ENCODE measurements at regions not wholly inside any gene's neighbourhood (a gene's known extent, or its start where the extent isn't known, plus 50 kb on each side); places are given as distances from the start of the nearest gene placed in this dataset.

DNA sequence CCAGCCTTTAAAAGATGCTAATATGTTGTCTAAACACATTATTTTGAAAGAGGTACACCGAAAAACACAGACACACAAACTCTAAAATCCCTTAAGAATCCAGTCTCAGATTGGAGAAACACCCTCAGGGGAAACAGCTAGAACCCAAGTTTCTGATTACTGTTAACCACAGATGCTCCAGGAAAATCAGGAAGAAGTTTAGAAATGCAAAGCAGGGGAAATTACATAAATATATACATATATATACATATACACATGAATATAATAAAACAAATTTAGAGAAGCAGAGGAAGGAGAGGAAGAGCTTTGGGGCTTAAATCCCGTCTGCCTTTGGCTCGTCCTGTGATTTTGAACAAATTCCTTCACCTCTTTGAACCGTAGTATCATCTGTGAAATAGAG, 73.2 kb upstream of the KLF4 start:
- WGBS, 2 donors, result 86 to 88% methylated on average over 4 of the region's 4 CpGs
- intact Hi-C loops (cut with DNase I), result no loop called here
- TF ChIP-seq, protein P1, sequence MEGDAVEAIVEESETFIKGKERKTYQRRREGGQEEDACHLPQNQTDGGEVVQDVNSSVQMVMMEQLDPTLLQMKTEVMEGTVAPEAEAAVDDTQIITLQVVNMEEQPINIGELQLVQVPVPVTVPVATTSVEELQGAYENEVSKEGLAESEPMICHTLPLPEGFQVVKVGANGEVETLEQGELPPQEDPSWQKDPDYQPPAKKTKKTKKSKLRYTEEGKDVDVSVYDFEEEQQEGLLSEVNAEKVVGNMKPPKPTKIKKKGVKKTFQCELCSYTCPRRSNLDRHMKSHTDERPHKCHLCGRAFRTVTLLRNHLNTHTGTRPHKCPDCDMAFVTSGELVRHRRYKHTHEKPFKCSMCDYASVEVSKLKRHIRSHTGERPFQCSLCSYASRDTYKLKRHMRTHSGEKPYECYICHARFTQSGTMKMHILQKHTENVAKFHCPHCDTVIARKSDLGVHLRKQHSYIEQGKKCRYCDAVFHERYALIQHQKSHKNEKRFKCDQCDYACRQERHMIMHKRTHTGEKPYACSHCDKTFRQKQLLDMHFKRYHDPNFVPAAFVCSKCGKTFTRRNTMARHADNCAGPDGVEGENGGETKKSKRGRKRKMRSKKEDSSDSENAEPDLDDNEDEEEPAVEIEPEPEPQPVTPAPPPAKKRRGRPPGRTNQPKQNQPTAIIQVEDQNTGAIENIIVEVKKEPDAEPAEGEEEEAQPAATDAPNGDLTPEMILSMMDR (IDR thresholded peaks at IDR 0.05), result no peak
- Histone ChIP-seq H3K9me3 (no peaks in the 10 kb centered on the region), H3K36me3 (no peaks in the 10 kb centered on the region), H3K27ac (no peak overlapping the region), H3K4me3 (no peak overlapping the region), H3K27me3 (peaks cover 0 to 3% (median 0%) of the 10 kb centered on the region in 7 donors), H3K4me1 (no peaks in the 10 kb centered on the region)
- DNase-seq (no peak), ATAC-seq (no peak)

GRCh38 chr9:107559494-107560086, 70.0 kb upstream of the KLF4 start:
- no peak for ATAC-seq
- intact Hi-C loops (cut with DNase I), result no loop called here

DNA sequence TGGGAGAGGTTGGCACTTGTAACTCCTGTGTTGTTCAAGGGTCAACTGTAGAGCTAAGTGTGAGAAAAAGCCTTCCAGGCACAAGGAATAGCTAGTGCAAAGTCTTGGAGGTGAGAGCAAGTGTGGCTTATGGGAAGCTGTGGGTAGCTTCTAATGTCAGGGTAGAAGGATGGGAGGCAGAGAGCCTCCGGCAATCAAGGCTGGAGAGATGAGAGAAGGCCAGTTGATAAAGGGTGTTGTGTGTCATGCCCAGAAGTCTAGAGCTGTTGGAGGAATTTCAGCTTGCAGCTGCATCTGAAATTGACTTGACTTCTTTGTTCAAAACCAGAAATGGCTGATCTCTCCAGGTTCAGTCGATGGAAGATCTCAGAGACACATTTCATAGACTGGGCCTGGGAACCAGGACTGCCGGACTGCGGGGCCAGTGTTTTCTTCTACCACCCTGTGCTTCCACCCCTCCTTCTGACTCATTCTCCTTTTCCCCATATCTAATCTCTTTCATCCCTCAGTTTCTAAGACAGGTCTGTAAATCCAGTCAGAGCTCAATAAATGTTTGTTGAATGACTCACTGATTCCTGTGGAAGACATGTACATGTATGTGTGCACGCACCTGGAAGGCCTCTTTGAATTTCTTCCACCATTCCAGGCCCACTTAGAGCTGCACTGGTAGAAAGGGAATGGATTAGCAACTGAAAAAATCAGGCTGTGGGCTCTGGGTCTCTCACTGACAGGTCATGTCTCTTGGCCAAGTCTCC, 67.8 kb upstream of the KLF4 start:
- H3K9me3 ChIP-seq, result no peaks in the 10 kb centered on the region
- WGBS, 2 donors, result 93 to 95% methylated on average over 5 of the region's 5 CpGs
- ATAC-seq (no peak), DNase-seq (no peak)
- no peaks in the 10 kb centered on the region for H3K4me1 ChIP-seq
- H3K27ac ChIP-seq, result no peak overlapping the region
- TF ChIP-seq, protein P1 (IDR thresholded peaks at IDR 0.05), result no peak
- no peaks in the 10 kb centered on the region for H3K36me3 ChIP-seq
- intact Hi-C loops (cut with DNase I), result no loop called here
- H3K4me3 ChIP-seq, result no peak overlapping the region
- no peaks in the 10 kb centered on the region for H3K27me3 ChIP-seq

More at GRCh38 chr9:107559494-107560086, 70.0 kb upstream of the KLF4 start:
- no peaks in the 10 kb centered on the region for H3K9me3 ChIP-seq
- no peaks in the 10 kb centered on the region for H3K27me3 ChIP-seq
- H3K4me1 ChIP-seq, result no peaks in the 10 kb centered on the region
- 76 to 77% methylated on average over 9 of the region's 9 CpGs for WGBS, 2 donors
- DNase-seq, result no peak
- no peak overlapping the region for H3K27ac ChIP-seq
- TF ChIP-seq, protein P1 (IDR thresholded peaks at IDR 0.05), result no peak
- no peaks in the 10 kb centered on the region for H3K36me3 ChIP-seq
- H3K4me3 ChIP-seq, result no peak overlapping the region

DNA sequence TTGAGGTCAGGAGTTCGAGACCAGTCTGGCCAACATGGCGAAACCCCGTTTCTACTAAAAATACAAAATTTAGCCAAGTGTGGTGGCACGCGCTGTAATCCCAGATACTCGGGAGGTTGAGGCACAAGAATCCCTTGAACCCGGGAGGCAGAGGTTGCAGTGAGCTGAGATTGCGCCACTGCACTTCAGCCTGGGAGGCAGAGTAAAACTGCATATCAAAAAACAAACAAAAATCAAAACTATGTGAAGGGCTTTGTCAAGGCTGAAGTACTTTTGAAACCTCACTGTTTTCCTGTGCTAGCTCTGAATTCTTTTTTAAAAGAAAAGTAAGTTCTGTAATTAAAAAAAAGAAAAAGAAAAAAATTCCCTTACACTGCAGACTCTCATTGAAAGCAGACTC, 65.1 kb upstream of the KLF4 start:
- no peaks in the 10 kb centered on the region for H3K27me3 ChIP-seq
- WGBS, 2 donors, result 92 to 96% methylated on average over 8 of the region's 8 CpGs
- no peaks in the 10 kb centered on the region for H3K36me3 ChIP-seq
- H3K4me1 ChIP-seq, result no peaks in the 10 kb centered on the region
- no peak for DNase-seq
- no peaks in the 10 kb centered on the region for H3K9me3 ChIP-seq
- no peak overlapping the region for H3K4me3 ChIP-seq
- intact Hi-C loops (cut with DNase I), result no loop called here
- no peak overlapping the region for H3K27ac ChIP-seq
- TF ChIP-seq, protein P1 (IDR thresholded peaks at IDR 0.05), result no peak
- no peak for ATAC-seq

All from heart right ventricle (tissue), 16 donors.